Liver (tissue), 3 donors: ENCODE measurements at regions not wholly inside any gene's neighbourhood (a gene's known extent, or its start where the extent isn't known, plus 50 kb on each side); places are given as distances from the start of the nearest gene placed in this dataset.

ENCODE experiments used
- FOXA1 ChIP-seq: IDR thresholded peaks from 2 replicates; pipeline ENCODE4 v1.6.1; 2016; ENCODE audit warnings: antibody characterized with exemption
- GABPA ChIP-seq, 2 donors: IDR thresholded peaks in 1 of 2; conservative IDR thresholded peaks in 1 of 2; 2 replicates each; pipeline ENCODE4 v1.6.1; 2016; ENCODE audit warnings: antibody characterized with exemption in 2 of 2, mild to moderate bottlenecking in 1 of 2, moderate library complexity in 1 of 2
- HNF4A ChIP-seq, 2 donors: conservative IDR thresholded peaks; 2 replicates each; pipeline ENCODE4 v1.6.1; 2016; ENCODE audit warnings: antibody characterized with exemption in 2 of 2, mild to moderate bottlenecking in 2 of 2
- HNF4G ChIP-seq: IDR thresholded peaks from 2 replicates; pipeline ENCODE4 v1.6.1; 2016; ENCODE audit warnings: antibody characterized with exemption
- RAD21 ChIP-seq, 2 donors: IDR thresholded peaks; 2 replicates each; pipeline ENCODE4 v1.6.1; 2016; ENCODE audit warnings: antibody characterized with exemption in 2 of 2, mild to moderate bottlenecking in 2 of 2
- SP1 ChIP-seq: IDR thresholded peaks from 2 replicates; pipeline ENCODE4 v1.6.1; 2018; ENCODE audit warnings: antibody characterized with exemption, mild to moderate bottlenecking
- TAF1 ChIP-seq: conservative IDR thresholded peaks from 2 replicates; pipeline ENCODE4 v1.6.1; 2016; ENCODE audit warnings: antibody characterized with exemption, mild to moderate bottlenecking
- YY1 ChIP-seq: IDR thresholded peaks from 2 replicates; pipeline ENCODE4 v1.6.1; 2016; ENCODE audit warnings: antibody characterized with exemption, mild to moderate bottlenecking
- TF ChIP-seq, protein P1 (sequence below): fragments of 150-350 bp; IDR thresholded peaks from 2 replicates; pipeline ENCODE4 v1.5.1; 2017; ENCODE audit warnings: improper control_type of control experiment, low read depth, low read length; ENCODE audit not compliant: missing input control
- TF ChIP-seq, protein P2 (sequence below): IDR thresholded peaks from 2 replicates; pipeline ENCODE4 v1.6.1; 2016; ENCODE audit warnings: antibody characterized with exemption, mild to moderate bottlenecking
- TF ChIP-seq, protein P3 (sequence below): IDR thresholded peaks from 2 replicates; pipeline ENCODE4 v1.6.1; 2016; ENCODE audit warnings: antibody characterized with exemption
- donor health status: healthy.
- donor health status: healthy.

DNA sequence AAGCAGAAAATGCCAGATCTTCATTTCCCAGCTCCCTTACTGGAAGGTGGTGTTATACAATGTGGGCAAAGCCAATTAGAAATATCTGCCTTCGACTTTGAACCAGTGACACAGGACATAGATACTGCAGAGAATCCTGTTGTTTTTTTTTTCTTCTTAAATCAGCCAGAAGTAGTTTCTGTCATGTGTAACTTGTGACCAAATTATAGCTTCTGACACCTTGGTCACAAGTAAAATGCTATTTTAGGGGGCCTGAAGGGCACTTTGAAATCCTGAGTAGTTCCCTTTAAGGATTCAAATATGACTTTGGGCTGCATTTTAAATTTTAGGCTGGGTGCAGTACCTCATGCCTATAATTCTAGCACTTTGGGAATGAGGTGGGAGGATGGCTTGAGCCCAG lies 89.0 kb upstream of the TLK1 start:
- TF ChIP-seq, protein P1, sequence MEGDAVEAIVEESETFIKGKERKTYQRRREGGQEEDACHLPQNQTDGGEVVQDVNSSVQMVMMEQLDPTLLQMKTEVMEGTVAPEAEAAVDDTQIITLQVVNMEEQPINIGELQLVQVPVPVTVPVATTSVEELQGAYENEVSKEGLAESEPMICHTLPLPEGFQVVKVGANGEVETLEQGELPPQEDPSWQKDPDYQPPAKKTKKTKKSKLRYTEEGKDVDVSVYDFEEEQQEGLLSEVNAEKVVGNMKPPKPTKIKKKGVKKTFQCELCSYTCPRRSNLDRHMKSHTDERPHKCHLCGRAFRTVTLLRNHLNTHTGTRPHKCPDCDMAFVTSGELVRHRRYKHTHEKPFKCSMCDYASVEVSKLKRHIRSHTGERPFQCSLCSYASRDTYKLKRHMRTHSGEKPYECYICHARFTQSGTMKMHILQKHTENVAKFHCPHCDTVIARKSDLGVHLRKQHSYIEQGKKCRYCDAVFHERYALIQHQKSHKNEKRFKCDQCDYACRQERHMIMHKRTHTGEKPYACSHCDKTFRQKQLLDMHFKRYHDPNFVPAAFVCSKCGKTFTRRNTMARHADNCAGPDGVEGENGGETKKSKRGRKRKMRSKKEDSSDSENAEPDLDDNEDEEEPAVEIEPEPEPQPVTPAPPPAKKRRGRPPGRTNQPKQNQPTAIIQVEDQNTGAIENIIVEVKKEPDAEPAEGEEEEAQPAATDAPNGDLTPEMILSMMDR: no peak
- TF ChIP-seq HNF4A (conservative IDR thresholded peaks at IDR 0.05): no peak
- no peak for TF ChIP-seq YY1
- TF ChIP-seq GABPA (IDR thresholded peaks at IDR 0.05 in 1 of 2, conservative IDR thresholded peaks at IDR 0.05 in 1 of 2): no peak
- no peak for TF ChIP-seq RAD21 (IDR thresholded peaks at IDR 0.05)
- no peak for TF ChIP-seq TAF1
- TF ChIP-seq, protein P2, sequence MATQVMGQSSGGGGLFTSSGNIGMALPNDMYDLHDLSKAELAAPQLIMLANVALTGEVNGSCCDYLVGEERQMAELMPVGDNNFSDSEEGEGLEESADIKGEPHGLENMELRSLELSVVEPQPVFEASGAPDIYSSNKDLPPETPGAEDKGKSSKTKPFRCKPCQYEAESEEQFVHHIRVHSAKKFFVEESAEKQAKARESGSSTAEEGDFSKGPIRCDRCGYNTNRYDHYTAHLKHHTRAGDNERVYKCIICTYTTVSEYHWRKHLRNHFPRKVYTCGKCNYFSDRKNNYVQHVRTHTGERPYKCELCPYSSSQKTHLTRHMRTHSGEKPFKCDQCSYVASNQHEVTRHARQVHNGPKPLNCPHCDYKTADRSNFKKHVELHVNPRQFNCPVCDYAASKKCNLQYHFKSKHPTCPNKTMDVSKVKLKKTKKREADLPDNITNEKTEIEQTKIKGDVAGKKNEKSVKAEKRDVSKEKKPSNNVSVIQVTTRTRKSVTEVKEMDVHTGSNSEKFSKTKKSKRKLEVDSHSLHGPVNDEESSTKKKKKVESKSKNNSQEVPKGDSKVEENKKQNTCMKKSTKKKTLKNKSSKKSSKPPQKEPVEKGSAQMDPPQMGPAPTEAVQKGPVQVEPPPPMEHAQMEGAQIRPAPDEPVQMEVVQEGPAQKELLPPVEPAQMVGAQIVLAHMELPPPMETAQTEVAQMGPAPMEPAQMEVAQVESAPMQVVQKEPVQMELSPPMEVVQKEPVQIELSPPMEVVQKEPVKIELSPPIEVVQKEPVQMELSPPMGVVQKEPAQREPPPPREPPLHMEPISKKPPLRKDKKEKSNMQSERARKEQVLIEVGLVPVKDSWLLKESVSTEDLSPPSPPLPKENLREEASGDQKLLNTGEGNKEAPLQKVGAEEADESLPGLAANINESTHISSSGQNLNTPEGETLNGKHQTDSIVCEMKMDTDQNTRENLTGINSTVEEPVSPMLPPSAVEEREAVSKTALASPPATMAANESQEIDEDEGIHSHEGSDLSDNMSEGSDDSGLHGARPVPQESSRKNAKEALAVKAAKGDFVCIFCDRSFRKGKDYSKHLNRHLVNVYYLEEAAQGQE: no peak
- no peak for TF ChIP-seq SP1
- TF ChIP-seq FOXA1: no peak
- TF ChIP-seq, protein P3, sequence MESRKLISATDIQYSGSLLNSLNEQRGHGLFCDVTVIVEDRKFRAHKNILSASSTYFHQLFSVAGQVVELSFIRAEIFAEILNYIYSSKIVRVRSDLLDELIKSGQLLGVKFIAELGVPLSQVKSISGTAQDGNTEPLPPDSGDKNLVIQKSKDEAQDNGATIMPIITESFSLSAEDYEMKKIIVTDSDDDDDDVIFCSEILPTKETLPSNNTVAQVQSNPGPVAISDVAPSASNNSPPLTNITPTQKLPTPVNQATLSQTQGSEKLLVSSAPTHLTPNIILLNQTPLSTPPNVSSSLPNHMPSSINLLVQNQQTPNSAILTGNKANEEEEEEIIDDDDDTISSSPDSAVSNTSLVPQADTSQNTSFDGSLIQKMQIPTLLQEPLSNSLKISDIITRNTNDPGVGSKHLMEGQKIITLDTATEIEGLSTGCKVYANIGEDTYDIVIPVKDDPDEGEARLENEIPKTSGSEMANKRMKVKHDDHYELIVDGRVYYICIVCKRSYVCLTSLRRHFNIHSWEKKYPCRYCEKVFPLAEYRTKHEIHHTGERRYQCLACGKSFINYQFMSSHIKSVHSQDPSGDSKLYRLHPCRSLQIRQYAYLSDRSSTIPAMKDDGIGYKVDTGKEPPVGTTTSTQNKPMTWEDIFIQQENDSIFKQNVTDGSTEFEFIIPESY: no peak
- no peak for TF ChIP-seq HNF4G
